HepG2 (cell line): ENCODE measurements at regions not wholly inside any gene's neighbourhood (a gene's known extent, or its start where the extent isn't known, plus 50 kb on each side); places are given as distances from the start of the nearest gene placed in this dataset.

Experiments
- FOSL1 ChIP-seq: sonication (generic); formaldehyde crosslinking; IDR thresholded peaks from 2 replicates; pipeline ENCODE4 v1.9.0; 2021; ENCODE audit warnings: missing genetic modification reagents, borderline replicate concordance
- HOXA7 ChIP-seq: sonication (generic); formaldehyde crosslinking; IDR thresholded peaks from 2 replicates; pipeline ENCODE4 v1.8.1; 2022; ENCODE audit warnings: mild to moderate bottlenecking, missing genetic modification reagents, moderate library complexity
- IKZF1 ChIP-seq: fragments of 450-650 bp; IDR thresholded peaks from 2 replicates; pipeline ENCODE4 v1.7.1; 2016
- KLF12 ChIP-seq: sonication (generic); formaldehyde crosslinking; IDR thresholded peaks from 2 replicates; pipeline ENCODE4 v1.4.0; 2020; ENCODE audit warnings: missing genetic modification reagents, borderline replicate concordance
- NCOA2 ChIP-seq: sonication (generic); formaldehyde crosslinking; IDR thresholded peaks from 2 replicates; pipeline ENCODE4 v1.8.0; 2022; ENCODE audit warnings: inconsistent platforms
- NR2C2 ChIP-seq: sonication (generic); formaldehyde crosslinking; IDR thresholded peaks from 2 replicates; pipeline ENCODE4 v1.4.0; 2020; ENCODE audit warnings: missing genetic modification reagents, mild to moderate bottlenecking, moderate library complexity, borderline replicate concordance
- POLR2A ChIP-seq, 2 experiments: IDR thresholded peaks; 2 replicates each; pipeline ENCODE4 v1.6.1; 2011; ENCODE audit warnings: low read depth in 2 of 2, low read length in 2 of 2, mild to moderate bottlenecking in 1 of 2, moderate library complexity in 1 of 2; ENCODE audit not compliant: insufficient read depth in 1 of 2
- POLR2AphosphoS2 ChIP-seq: IDR thresholded peaks from 2 replicates; pipeline ENCODE4 v1.6.1; 2011; ENCODE audit warnings: low read depth, low read length, improper control_type of control experiment
- TCF7L2 ChIP-seq: IDR thresholded peaks from 2 replicates; pipeline ENCODE4 v1.6.1; 2011; ENCODE audit warnings: mild to moderate bottlenecking, low read depth, low read length, moderate library complexity
- ZNF121 ChIP-seq: sonication (generic); formaldehyde crosslinking; IDR thresholded peaks from 2 replicates; pipeline ENCODE4 v1.5.0; 2020; ENCODE audit warnings: mild to moderate bottlenecking, missing genetic modification reagents
- ZNF589 ChIP-seq: sonication (generic); formaldehyde crosslinking; conservative IDR thresholded peaks from 2 replicates; pipeline ENCODE4 v1.8.0; 2022; ENCODE audit warnings: mild to moderate bottlenecking, moderate library complexity, missing genetic modification reagents
- ZNF672 ChIP-seq: sonication (generic); formaldehyde crosslinking; IDR thresholded peaks from 2 replicates; pipeline ENCODE4 v1.8.1; 2022; ENCODE audit warnings: missing genetic modification reagents
- ZNF768 ChIP-seq: sonication (generic); formaldehyde crosslinking; IDR thresholded peaks from 2 replicates; pipeline ENCODE4 v1.4.0; 2020; ENCODE audit warnings: missing genetic modification reagents
- TF ChIP-seq, protein P1 (sequence below): IDR thresholded peaks from 2 replicates; pipeline ENCODE4 v1.6.1; 2016

GRCh38 chr7:48832303-48832845 lies 92.0 kb upstream of the CDC14C start:
- TF ChIP-seq ZNF589 (CRISPR knock-in tag) (no peak), POLR2A (IDR thresholded peaks at IDR 0.05; ENCODE audit: insufficient read depth in 1 of 2, low read depth in 2 of 2, low read length in 2 of 2) (no peak), IKZF1 (no peak), NCOA2 (CRISPR knock-in tag) (no peak), TCF7L2 (no peak), ZNF672 (CRISPR knock-in tag) (no peak), NR2C2 (CRISPR knock-in tag) (no peak), FOSL1 (CRISPR knock-in tag) (no peak), KLF12 (CRISPR knock-in tag) (no peak), HOXA7 (no peak), ZNF768 (no peak), POLR2AphosphoS2 (no peak), ZNF121 (CRISPR knock-in tag) (no peak)
- TF ChIP-seq, protein P1, sequence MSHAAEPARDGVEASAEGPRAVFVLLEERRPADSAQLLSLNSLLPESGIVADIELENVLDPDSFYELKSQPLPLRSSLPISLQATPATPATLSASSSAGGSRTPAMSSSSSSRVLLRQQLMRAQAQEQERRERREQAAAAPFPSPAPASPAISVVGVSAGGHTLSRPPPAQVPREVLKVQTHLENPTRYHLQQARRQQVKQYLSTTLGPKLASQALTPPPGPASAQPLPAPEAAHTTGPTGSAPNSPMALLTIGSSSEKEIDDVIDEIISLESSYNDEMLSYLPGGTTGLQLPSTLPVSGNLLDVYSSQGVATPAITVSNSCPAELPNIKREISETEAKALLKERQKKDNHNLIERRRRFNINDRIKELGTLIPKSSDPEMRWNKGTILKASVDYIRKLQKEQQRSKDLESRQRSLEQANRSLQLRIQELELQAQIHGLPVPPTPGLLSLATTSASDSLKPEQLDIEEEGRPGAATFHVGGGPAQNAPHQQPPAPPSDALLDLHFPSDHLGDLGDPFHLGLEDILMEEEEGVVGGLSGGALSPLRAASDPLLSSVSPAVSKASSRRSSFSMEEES (CRISPR knock-in tag), result no peak
